ENCODE measurements at regions not wholly inside any gene's neighbourhood (a gene's known extent, or its start where the extent isn't known, plus 50 kb on each side); places are given as distances from the start of the nearest gene placed in this dataset.

- intact Hi-C loops (cut with micrococcal nuclease; ENCODE audit: unreplicated experiment) = no loop called here
- CTCF ChIA-PET = no interaction called here
Observed at GRCh38 chr2:180747728-180748127, 232.7 kb upstream of the UBE2E3 start.

GRCh38 chr2:180743401-180743800 lies 237.0 kb upstream of the UBE2E3 start:
- no peaks in the 10 kb centered on the region for H3K36me3 ChIP-seq (ENCODE audit: insufficient read depth, low read length, poor library complexity, severe bottlenecking)
- POLR2A ChIA-PET (ENCODE audit: low non-redundant PET) = no interaction called here
- no peaks in the 10 kb centered on the region for H3K4me1 ChIP-seq (ENCODE audit: insufficient read depth, low read length, poor library complexity, severe bottlenecking)
- no peak overlapping the region for H3K27ac ChIP-seq (ENCODE audit: low read depth, low read length, poor library complexity, severe bottlenecking)
- H3K27me3 ChIP-seq (replicated peaks; ENCODE audit: insufficient read depth, low read depth, low read length, poor library complexity) = no peaks in the 10 kb centered on the region
- no peak for TF ChIP-seq EZH2 (IDR thresholded peaks at IDR 0.05; ENCODE audit: borderline replicate concordance, low read depth, low read length, poor library complexity, severe bottlenecking)
- no peak for TF ChIP-seq CTCF (conservative IDR thresholded peaks at IDR 0.05; ENCODE audit: low read depth, low read length)
- H3K4me3 ChIP-seq (ENCODE audit: low read depth, low read length, poor library complexity, severe bottlenecking) = no peak overlapping the region
- no peak for DNase-seq (ENCODE audit: low spot score)
- intact Hi-C loops (cut with micrococcal nuclease; ENCODE audit: unreplicated experiment) = no loop called here
- CTCF ChIA-PET = no interaction called here
- BruUV-seq (replicated peaks) = no TSS peak
- H3K9me3 ChIP-seq (ENCODE audit: low read depth, low read length, poor library complexity, severe bottlenecking) = no peaks in the 10 kb centered on the region

More at GRCh38 chr2:180747728-180748127, 232.7 kb upstream of the UBE2E3 start:
- no peak overlapping the region for H3K4me3 ChIP-seq (ENCODE audit: low read depth, low read length, poor library complexity, severe bottlenecking)
- POLR2A ChIA-PET (ENCODE audit: low non-redundant PET) = no interaction called here
- H3K4me1 ChIP-seq (ENCODE audit: insufficient read depth, low read length, poor library complexity, severe bottlenecking) = no peaks in the 10 kb centered on the region
- no peaks in the 10 kb centered on the region for H3K9me3 ChIP-seq (ENCODE audit: low read depth, low read length, poor library complexity, severe bottlenecking)
- no peaks in the 10 kb centered on the region for H3K27me3 ChIP-seq (replicated peaks; ENCODE audit: insufficient read depth, low read depth, low read length, poor library complexity)
- TF ChIP-seq CTCF (conservative IDR thresholded peaks at IDR 0.05; ENCODE audit: low read depth, low read length) (no peak), EZH2 (IDR thresholded peaks at IDR 0.05; ENCODE audit: borderline replicate concordance, low read depth, low read length, poor library complexity, severe bottlenecking) (no peak)
- no peak for DNase-seq (ENCODE audit: low spot score)
- no peaks in the 10 kb centered on the region for H3K36me3 ChIP-seq (ENCODE audit: insufficient read depth, low read length, poor library complexity, severe bottlenecking)
- no peak overlapping the region for H3K27ac ChIP-seq (ENCODE audit: low read depth, low read length, poor library complexity, severe bottlenecking)
- BruUV-seq (replicated peaks) = no TSS peak

- TF ChIP-seq CTCF (conservative IDR thresholded peaks at IDR 0.05; ENCODE audit: low read depth, low read length) = no peak
- no peak for TF ChIP-seq EZH2 (IDR thresholded peaks at IDR 0.05; ENCODE audit: borderline replicate concordance, low read depth, low read length, poor library complexity, severe bottlenecking)
- CTCF ChIA-PET = no interaction called here
- Histone ChIP-seq H3K36me3 (ENCODE audit: insufficient read depth, low read length, poor library complexity, severe bottlenecking) (no peaks in the 10 kb centered on the region), H3K27ac (ENCODE audit: low read depth, low read length, poor library complexity, severe bottlenecking) (no peak overlapping the region), H3K4me3 (ENCODE audit: low read depth, low read length, poor library complexity, severe bottlenecking) (no peak overlapping the region), H3K27me3 (replicated peaks; ENCODE audit: insufficient read depth, low read depth, low read length, poor library complexity) (no peaks in the 10 kb centered on the region), H3K9me3 (ENCODE audit: low read depth, low read length, poor library complexity, severe bottlenecking) (no peaks in the 10 kb centered on the region), H3K4me1 (ENCODE audit: insufficient read depth, low read length, poor library complexity, severe bottlenecking) (no peaks in the 10 kb centered on the region)
- no TSS peak for BruUV-seq (replicated peaks)
- DNase-seq (ENCODE audit: low spot score) = no peak
- intact Hi-C loops (cut with micrococcal nuclease; ENCODE audit: unreplicated experiment) = no loop called here
- POLR2A ChIA-PET (ENCODE audit: low non-redundant PET) = no interaction called here
Observed at GRCh38 chr2:180742801-180743200, 237.6 kb upstream of the UBE2E3 start.

Measured in A673 (cell line).